VCaP (cell line): ENCODE measurements at regions not wholly inside any gene's neighbourhood (a gene's known extent, or its start where the extent isn't known, plus 50 kb on each side); places are given as distances from the start of the nearest gene placed in this dataset.
A peak's percentile ranks its signal among the peaks of the same experiment; 100 is the strongest.
"Not testable (repeated sequence)": the region's sequence is repeated elsewhere in the genome, so short reads cannot be mapped to it uniquely, and the experiment has no call there.

Experiments used
- H3K27ac ChIP-seq: fragments of 450-650 bp; 2 replicates; pipeline ENCODE4 v1.5.1; 2017
- CTCF ChIP-seq: fragments of 450-650 bp; conservative IDR thresholded peaks from 2 replicates; pipeline ENCODE4 v1.5.1; 2017; ENCODE audit warnings: mild to moderate bottlenecking, moderate library complexity

DNA sequence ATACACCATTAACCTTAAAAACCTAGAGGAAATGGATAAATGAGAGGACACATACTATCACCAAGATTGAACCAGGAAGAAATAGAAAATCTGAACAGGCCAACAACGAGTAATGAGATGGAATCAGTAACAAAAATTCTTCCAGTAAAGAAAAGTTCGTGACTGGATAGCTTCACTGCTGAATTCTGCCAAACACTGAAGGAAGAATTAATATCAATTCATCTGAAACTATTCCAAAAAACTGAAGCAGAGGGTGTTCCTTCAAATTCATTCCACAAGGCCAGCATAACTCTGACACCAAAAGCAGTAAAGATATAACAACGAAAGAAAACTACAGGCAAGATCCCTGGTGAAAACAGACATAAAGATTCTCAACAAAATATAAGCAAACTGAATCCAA lies 195.8 kb upstream of the GPR149 start:
- TF ChIP-seq CTCF = no peak
- H3K27ac ChIP-seq = no peak overlapping the region

- H3K27ac ChIP-seq = not testable (repeated sequence)
These were observed 189.6 kb upstream of the GPR149 start for GRCh38 chr3:154619621-154620020.

DNA sequence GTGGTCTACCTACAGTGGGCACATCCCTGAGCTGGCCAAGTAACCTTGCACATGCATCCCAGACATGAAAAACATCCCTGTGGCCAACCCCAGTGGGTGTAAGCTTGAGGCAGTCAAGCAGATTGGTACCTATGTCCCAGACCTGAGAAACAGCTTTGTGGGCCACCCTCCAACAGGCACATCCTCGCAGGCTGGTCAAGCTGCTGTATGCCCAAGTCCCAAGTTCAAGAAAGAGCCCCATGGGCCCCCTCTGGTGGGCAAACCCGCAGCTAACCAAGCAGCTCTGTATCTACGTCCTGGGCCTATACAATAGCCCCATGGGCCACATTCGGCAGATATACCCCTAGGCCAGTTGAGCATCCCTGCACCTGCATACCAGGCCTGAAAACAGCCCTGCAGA lies 186.3 kb upstream of the GPR149 start:
- no peak for TF ChIP-seq CTCF
- H3K27ac ChIP-seq = no peak overlapping the region

DNA sequence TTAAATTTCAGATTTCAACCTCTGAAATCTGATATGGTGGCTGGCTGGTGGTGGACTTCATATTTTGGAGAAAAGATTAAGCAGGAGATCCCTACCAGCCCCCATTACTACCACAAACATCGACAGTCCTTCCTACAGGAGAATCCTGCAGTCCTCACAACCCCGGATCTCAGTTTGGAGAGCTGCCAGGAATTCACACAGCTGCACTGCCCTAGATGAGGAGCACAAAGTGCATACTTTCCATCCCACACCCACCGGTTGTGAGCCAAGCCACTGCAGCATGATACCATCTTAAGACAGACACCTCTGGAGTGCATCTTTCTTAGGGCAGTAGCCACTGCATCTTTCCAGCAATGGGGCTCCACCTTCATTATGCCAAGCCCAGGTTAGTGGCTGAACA lies 185.5 kb upstream of the GPR149 start:
- no peak for TF ChIP-seq CTCF
- peak overlapping the region; percentile 18; the same call in 1 of the 2 replicates for H3K27ac ChIP-seq

GRCh38 chr3:154614601-154615000 lies 184.6 kb upstream of the GPR149 start:
- peak overlapping the region; percentile 18; the same call in 1 of the 2 replicates for H3K27ac ChIP-seq
- no peak for TF ChIP-seq CTCF

DNA sequence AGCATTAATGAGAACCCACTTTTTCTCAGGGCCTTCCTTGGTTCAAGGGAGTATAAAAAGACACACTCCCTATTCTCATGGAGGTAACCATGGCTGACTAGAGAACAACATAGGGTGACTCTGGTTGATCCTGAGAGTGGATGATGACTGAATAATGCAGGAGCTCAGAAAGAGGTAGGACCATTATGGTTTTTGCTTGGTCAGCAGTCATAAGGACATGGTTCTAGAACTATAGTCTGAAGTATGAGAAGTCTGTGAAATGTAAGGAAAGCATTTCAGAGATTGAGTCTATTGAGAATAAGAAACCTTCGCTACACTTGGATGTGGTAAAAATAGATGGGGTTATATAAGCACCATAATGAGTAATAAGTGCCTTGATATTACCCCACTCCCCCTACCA lies 184.1 kb upstream of the GPR149 start:
- TF ChIP-seq CTCF = no peak
- peak overlapping the region; percentile 18; the same call in 1 of the 2 replicates for H3K27ac ChIP-seq

DNA sequence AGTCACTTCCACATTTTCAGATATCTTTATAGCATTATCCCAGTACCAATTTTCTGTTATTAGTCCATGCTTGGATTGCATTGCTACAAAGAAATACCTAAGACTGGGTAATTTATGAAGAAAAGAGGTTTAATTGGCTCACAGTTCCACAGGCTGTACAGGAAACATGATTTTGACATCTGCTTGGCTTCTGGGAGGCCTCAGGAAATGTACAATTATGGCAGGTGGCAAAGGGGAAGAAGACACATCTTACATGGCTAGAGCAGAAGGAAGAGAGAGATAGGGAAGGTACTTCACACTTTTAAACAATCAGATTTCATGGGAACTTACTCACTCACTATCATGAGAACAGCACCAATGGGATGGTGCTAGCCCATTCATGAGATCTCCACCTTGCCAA lies 172.3 kb upstream of the GPR149 start:
- TF ChIP-seq CTCF = no peak
- no peak overlapping the region for H3K27ac ChIP-seq

DNA sequence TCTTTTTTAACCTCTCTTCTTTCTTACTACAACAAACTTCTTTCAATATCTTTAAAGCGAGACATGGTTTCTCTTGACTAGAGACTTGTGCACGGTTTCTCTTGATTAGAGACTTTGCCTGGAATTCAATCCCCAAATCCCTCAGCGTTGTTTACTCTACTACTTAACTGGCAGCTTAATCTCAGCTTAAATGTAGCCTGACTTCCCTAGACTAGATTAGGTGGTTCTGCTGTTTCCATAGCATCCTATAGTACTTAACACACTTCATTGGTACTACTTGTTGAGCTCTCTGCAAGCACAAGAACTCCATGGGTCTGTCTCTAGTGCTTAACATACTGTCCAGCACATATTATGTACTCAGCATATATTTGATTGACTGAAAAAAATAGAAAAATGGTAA lies 168.2 kb upstream of the GPR149 start:
- no peak for TF ChIP-seq CTCF

More for the DNA sequence above, 168.2 kb upstream of the GPR149 start:
- H3K27ac ChIP-seq = no peak overlapping the region
